ENCODE measurements at regions not wholly inside any gene's neighbourhood (a gene's known extent, or its start where the extent isn't known, plus 50 kb on each side); places are given as distances from the start of the nearest gene placed in this dataset.

DNA sequence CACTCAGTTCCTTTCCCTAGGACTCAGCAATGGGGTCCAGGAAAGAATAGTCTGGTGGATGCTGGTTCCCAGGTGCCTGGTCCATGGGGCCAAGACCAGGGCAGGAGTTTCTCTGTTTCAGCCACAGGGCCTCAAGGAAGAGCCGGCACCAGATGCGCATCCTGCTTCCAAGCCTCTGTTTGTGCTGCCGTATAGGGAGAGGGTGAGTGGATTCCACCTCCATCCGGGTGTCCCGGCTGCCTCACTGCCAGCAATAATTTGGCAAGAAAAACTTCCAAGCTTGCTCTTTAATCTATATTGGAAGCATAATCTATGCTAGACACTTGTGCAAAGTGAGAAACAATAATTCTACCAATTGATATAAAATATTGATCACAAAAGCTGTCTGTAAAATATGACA, 261.2 kb upstream of the HS6ST1 start:
- WGBS, 3 donors, result 75 to 78% (median 76%) methylated on average over 5 of the region's 5 CpGs
- Histone ChIP-seq H3K4me3 (no peak overlapping the region), H3K4me1 (ENCODE audit: insufficient read depth) (no peaks in the 10 kb centered on the region), H3K9me3 (no peaks in the 10 kb centered on the region), H3K27ac (no peak overlapping the region), H3K27me3 (no peaks in the 10 kb centered on the region), H3K36me3 (no peaks in the 10 kb centered on the region)
- DNase-seq, result no peak
- no peak for TF ChIP-seq POLR2A (IDR thresholded peaks at IDR 0.05)
- intact Hi-C loops (cut with DNase I), result loop anchor here in 1 of 4 donors (5.0 kb wide), 1 partner anchor 1367 kb away; no protein-coding TSS in a partner anchor

DNA sequence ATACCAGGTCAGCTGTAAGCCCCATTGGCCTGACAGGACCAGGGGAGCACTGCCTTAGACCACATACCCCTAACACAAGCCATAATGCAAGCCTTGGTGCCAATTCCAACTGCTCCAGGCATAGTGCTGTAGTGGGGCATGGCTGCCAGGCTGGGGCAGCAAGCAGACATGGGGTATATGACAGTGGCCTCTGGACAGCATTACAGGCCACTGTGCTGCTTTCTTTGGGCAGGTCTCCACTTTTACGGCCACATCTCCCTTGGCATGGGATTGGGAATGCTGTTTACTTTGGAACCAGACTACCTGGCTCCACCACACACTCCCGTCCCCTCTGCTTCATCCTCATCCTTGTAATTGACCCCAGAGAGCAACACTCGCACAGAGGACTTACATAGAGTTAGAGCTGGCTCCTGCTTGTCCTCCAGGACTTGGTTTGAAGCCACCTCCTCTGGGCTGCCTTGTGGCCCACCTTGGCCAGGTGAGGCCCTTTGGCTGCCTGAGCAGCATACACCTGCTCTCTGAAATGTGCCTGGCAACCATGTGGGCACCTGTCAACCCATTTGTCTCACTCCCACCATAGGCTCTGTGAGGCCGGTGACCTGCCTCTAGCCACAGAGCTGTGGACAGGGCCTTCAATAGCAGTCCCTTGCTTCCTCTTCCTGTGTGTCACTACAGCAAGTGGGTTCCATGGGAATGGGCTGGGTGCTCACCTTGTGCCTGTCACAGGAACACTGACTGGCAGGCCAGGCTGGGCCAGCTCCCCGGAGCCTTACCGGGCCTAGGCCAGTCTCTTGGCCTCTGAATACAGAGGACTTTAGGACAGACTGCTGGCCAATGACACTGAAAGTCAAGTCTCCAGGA, 262.6 kb upstream of the HS6ST1 start:
- no peaks in the 10 kb centered on the region for H3K27me3 ChIP-seq
- intact Hi-C loops (cut with DNase I), result loop anchor here in 1 of 4 donors (5.0 kb wide), 1 partner anchor 1366 kb away; no protein-coding TSS in a partner anchor
- DNase-seq, result no peak
- TF ChIP-seq CTCF (IDR thresholded peaks at IDR 0.05) (no peak), EP300 (IDR thresholded peaks at IDR 0.05) (no peak), POLR2A (IDR thresholded peaks at IDR 0.05) (no peak)
- no peaks in the 10 kb centered on the region for H3K36me3 ChIP-seq
- no peak overlapping the region for H3K27ac ChIP-seq
- no peak overlapping the region for H3K4me3 ChIP-seq
- H3K9me3 ChIP-seq, result no peaks in the 10 kb centered on the region
- H3K4me1 ChIP-seq (ENCODE audit: insufficient read depth), result no peaks in the 10 kb centered on the region
- 94 to 97% (median 94%) methylated on average over 6 of the region's 6 CpGs for WGBS, 3 donors

- WGBS, 3 donors, result 91 to 96% (median 94%) methylated on average over 2 of the region's 2 CpGs
- DNase-seq, result no peak
- H3K36me3 ChIP-seq, result no peaks in the 10 kb centered on the region
- no peak overlapping the region for H3K27ac ChIP-seq
- intact Hi-C loops (cut with DNase I), result loop anchor here in 1 of 4 donors (5.0 kb wide), 1 partner anchor 1365 kb away; no protein-coding TSS in a partner anchor
- no peaks in the 10 kb centered on the region for H3K9me3 ChIP-seq
- no peak overlapping the region for H3K4me3 ChIP-seq
- no peaks in the 10 kb centered on the region for H3K27me3 ChIP-seq
- H3K4me1 ChIP-seq (ENCODE audit: insufficient read depth), result no peaks in the 10 kb centered on the region
- no peak for TF ChIP-seq EP300 (IDR thresholded peaks at IDR 0.05)
- no peak for TF ChIP-seq CTCF (IDR thresholded peaks at IDR 0.05)
- no peak for TF ChIP-seq POLR2A (IDR thresholded peaks at IDR 0.05)
These were observed 263.2 kb upstream of the HS6ST1 start for GRCh38 chr2:128581849-128582244.

DNA sequence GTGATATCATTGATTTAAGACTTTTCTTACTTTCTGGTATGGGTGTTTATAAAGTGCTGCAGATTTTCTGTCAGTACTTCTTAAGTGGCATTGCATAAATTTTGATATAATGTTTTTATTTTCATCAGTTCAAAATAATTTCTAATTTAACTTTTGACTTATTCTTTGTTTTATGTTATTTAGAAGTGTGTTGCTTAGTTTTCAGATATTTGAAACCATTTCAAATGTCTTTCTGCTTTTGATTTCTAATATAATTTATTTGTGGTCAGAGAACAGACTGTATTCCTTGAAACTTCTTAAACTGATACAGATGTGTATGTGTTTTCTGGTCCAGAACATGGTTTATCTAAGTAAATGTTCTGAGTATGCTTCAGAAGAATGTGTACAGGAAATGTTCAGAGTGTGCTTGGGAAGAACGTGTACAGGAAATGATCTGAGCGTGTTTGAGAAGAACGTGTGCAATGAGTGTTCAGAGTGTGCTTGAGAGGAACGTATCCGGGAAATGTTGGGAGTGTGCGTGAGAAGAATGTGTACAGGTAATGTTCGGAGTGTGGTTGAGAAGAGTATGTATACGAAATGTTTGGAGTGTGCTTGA, 265.7 kb upstream of the HS6ST1 start:
- Histone ChIP-seq H3K36me3 (no peaks in the 10 kb centered on the region), H3K4me3 (no peak overlapping the region), H3K27me3 (no peaks in the 10 kb centered on the region), H3K4me1 (ENCODE audit: insufficient read depth) (no peaks in the 10 kb centered on the region), H3K9me3 (no peaks in the 10 kb centered on the region), H3K27ac (no peak overlapping the region)
- TF ChIP-seq EP300 (IDR thresholded peaks at IDR 0.05), result no peak
- 53 to 71% (median 70%) methylated on average over 8 of the region's 8 CpGs for WGBS, 3 donors
- intact Hi-C loops (cut with DNase I), result loop anchor here in 1 of 4 donors (5.0 kb wide), 1 partner anchor 1363 kb away; no protein-coding TSS in a partner anchor
- DNase-seq, result no peak

DNA sequence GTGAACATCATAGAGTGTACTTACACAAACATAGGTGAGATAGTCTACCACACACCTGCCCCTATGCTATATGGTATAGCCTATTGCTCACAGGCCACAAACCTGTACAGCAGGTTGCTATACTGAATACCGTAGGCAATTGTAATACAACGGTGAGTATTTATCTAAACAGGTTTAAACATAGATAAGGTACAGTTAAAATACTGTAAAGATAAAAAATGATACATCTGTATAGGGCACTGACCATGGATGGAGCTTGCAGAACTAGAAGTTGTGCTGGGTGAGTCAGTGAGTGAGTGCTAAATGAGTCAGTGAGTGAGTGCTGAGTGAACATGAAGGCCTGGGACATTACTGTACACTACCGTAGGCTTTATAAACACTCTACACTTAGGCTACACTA, 267.0 kb upstream of the HS6ST1 start:
- no peaks in the 10 kb centered on the region for H3K36me3 ChIP-seq
- TF ChIP-seq EP300 (IDR thresholded peaks at IDR 0.05) (no peak), CTCF (IDR thresholded peaks at IDR 0.05) (no peak), POLR2A (IDR thresholded peaks at IDR 0.05) (no peak)
- H3K4me3 ChIP-seq, result no peak overlapping the region
- 82 to 91% (median 83%) methylated on average over 3 of the region's 3 CpGs for WGBS, 3 donors
- no peaks in the 10 kb centered on the region for H3K27me3 ChIP-seq
- H3K27ac ChIP-seq, result no peak overlapping the region
- H3K4me1 ChIP-seq (ENCODE audit: insufficient read depth), result no peaks in the 10 kb centered on the region
- H3K9me3 ChIP-seq, result no peaks in the 10 kb centered on the region
- intact Hi-C loops (cut with DNase I), result no loop called here
- DNase-seq, result no peak

Data from ovary (tissue), 7 donors.